Renal pelvis (tissue), 1 donor: ENCODE measurements at regions not wholly inside any gene's neighbourhood (a gene's known extent, or its start where the extent isn't known, plus 50 kb on each side); places are given as distances from the start of the nearest gene placed in this dataset.

Experiments
- DNase-seq: peaks from one replicate; pipeline ENCODE4 v3.0.0-alpha.2; 2013

DNA sequence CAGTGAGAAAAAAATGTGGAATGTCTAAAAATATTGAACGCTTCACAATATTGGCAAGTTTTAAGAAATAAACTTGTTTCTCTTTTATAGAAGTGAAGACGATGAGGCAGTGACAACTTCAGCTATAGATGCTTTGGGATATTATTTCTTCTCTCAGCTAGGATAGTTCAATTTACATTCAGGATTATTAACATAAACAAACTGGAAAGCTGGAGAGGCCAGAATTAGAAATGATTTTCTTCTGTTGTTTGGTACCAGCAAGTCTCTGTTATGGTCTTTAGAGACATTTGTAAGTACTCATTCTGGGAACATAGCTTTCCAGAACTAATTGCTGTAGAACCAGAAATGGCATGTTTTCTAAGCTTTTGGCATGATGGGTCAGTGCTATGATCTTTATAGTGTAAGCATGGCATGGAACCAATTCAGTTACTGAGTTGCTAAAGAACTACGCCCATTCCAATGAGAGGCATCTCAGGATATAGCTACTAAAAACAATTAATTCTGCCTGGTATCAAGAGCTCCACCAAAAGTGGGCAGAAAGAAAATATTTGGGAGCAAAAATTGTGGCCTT is 599.5 kb upstream of the B3GALT2 start:
- DNase-seq, result no peak

DNA sequence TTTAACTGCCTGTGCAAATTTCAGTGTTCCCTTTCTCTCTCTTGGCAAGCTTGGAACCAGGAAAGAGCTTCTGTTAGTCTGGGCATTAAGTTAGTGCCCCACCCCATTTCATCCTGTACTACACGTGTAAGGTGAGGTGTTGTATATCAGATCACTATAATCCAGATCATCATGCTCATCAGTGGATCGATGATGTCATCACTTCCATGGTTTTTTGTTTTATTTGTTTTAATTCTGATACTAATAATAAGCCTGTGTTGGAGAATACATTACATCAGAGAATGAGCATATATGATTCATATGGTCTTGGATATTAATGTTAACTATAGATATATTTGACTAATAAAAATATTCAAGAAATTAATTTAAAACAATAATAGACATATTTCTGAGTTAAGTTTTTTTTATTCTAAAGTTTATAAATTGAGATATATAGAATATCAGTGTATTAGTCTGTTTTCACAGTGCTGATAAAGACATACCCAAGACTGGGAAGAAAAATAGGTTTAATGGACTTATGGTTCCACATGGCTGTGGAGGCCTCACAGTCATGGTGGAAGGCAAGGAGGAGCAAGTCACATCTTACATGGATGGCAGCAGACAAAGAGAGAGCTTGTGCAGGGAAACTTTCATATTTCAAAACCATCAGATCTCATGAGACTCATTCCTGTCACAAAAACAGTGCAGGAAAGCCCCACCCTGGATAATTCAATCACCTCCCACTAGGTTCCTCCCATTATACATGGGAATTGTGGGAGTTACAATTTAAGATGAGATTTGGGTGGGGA is 588.3 kb upstream of the B3GALT2 start:
- no peak for DNase-seq

DNA sequence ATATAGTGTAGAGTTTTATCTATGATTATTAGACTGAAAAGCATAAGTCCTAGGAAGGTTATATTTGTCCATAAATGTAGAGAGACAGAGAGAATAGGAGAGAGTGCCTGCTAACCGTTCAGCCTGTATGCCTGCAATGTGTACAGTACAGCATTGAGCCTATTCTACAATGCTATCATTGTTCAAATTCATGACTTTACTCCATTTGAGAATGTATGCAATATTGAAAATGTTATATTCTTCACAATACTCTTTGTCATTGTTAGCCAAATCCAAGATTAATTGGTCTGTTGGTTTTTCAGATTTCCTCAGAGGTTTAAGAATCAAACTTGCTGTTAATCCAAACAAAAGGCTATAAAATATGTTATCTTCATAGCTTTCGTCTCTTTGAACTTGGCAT is 585.2 kb upstream of the B3GALT2 start:
- no peak for DNase-seq

DNA sequence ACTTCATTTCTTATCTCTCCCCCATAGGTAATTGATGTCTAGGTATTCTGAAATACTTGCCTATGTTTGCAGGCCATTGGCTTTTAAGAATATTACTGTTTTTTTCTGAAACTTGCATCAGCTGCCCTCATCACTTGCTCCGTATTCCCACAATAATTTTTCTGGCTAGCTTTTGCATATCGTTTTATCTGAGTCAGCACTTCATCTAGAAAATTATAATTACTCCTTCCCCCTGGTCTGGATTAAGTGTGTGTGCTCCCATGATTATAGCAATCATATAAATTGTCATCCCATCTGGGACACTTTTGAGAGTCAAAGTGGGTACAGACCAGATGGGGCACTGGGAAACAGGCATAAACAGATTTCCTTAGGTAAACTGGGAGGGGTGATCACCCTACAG is 583.2 kb upstream of the B3GALT2 start:
- no peak for DNase-seq

DNA sequence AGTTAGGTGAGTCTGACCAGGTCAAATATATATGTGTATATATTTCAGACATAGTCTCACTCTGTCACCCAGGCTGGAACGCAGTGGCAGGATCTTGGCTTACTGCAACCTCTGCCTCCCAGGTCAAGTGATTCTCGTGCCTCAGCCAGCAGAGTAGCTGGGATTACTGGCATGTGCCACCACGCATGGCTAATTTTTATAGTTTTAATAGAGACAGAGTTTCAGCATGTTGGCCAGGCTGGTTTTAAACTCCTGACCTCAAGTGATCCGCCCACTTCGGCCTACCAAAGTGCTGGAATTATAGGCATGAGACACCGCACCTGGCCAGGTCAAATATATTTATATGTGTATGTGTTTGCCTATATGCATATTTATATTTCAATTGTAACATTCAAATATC is 581.5 kb upstream of the B3GALT2 start:
- DNase-seq, result peak; percentile 30

DNA sequence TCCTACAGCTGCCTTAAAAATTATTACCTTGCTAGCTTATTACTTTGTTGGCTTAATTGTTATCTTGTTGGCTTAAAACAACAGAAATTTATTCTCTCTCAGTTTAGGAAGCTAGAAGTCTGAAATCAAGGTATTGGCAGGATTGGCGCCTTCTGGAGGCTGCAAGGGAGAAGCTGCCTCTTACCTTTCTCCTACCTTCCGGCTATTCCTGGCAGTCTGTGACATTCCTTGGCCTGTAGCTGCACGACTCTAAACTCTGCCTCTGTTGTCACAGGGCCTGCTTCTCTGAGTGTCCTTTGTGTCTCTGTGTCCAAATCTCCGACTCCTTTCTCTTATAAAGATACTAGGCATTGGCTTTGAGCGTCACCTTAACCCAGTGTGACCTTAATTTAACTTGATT is 579.9 kb upstream of the B3GALT2 start:
- no peak for DNase-seq

DNA sequence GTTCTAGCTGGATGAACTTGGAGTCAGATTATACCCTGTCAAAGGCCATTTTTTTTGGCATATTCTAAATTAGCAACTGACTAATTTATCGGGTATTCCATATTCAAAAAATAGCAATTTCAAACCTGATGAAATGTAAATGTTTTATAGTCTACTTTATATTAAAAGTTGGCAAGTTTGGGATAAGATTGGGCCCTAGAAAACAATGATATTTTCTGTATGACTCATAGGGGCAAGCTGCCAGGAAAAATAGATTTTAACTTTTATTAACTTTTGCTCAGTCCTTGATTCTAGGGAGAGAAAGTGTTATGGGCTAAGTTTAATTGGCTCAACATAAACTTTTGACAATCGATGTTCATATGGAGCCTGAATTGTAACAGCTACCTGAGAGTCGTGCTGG is 576.9 kb upstream of the B3GALT2 start:
- no peak for DNase-seq

DNA sequence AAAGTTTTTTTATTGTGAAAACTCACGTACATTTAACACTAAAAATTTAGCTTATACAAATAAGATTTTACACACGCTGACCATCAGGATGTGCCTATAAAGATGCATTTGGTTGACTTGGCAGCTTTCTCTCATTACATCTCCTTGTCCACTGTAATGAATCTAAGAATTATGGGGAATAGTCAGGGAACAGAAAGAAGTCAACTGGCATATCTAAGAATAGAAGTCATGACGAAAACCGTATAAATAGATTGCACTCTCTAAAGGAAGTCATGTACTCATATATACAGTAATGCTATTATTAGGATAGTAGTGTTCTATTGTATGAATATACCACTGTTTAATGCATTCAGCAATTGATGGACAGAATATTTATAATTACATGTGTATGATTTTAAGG is 575.8 kb upstream of the B3GALT2 start:
- DNase-seq, result no peak

DNA sequence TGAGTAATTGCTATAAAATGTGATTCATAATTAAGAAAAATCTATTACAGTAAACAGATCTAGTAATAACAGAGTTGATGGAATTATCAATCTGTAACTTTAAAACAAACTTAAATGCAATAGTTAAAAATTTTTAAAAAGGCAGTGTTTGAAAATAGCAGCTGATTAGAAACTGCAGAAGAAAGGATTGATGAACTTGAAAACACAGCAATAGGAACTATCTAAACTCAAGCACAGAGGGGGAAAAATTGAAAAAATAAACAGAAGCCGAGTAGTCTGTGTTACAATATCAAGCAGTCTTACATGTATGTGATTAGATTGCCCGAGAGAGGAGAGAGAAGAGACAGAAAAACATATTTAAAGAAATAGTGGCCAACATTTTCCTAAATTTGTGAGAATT is 569.0 kb upstream of the B3GALT2 start:
- no peak for DNase-seq

DNA sequence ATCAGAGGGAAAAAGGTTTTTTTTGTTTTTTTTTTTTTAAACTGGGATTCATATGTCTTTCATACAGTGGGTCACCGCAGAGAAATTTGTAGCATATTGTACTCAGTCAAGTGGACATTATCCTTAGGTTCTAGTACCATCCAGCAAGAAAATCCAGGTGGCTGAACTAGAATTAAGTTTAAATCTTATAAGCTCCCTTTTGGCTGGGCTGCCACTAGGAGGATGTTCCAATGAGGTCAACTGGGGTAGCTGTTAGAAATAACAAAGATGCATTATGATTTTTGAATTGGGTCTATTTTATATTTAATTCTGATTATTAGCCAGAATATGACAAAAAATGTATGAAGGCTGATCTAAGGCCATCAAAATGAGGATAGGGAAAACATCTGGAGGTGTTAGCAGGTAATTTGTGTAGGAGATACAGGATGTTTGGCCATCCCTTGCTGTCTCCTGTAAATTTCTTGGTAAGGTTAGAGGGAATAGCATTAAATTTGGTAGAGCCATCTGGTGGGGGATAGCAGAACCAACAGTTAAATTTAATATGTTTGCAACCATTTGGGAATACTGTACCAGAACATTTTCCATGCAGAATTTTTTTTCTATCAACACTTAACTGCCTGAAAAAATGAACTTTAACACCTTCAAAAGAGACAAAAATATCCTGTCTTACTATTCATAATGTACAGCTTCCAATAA is 568.5 kb upstream of the B3GALT2 start:
- no peak for DNase-seq

DNA sequence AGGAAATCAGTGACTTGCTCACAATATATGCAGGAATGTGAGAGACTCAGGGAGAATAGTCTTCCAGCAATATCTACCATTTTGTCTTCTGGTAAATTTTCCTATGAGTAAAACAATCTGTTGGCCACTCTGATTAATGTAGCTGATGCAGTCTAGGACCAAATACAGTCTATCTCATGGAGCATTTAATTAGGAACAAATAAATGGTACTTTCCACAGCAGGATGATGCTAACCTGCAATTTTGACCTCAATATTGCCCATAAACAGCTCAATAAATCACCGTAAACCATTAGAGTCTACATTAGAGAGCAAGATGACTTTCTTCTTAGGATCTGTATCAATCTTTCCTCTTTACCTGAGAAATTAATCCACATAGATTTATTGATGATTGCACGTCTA is 567.7 kb upstream of the B3GALT2 start:
- DNase-seq, result no peak

DNA sequence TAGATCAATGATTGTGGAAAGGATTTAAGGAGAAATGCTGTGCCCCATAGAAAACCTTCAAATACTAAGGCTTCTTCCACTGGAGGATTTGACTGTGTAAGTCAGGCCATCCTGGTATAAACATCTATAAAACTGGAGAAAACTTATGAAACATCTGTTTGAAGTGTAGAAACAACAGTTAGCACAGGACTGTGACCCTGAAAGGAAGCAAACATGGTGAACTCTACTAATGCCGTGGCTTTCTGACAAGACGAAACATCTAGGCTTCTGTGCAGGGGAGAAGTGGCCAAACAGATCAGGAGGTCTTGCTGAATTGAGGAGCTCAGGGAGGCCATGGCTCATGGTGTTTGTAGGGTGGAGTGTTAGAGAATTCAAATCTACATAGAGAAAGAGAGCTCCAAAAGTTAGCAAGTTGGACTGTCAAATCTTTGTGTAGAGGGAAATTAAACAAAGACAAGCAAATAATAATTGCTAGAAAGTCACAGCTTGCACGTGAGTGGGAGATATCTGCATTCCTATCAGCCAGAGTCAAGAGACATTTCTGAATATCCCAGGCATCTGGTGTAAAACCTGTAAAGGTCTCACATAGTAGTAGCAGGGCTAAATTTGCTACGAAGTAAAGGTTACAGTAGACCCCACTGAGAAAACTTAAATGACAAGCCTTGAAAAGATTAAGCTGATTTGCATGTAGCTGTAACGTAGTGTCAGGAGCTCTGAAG is 566.8 kb upstream of the B3GALT2 start:
- DNase-seq, result no peak

DNA sequence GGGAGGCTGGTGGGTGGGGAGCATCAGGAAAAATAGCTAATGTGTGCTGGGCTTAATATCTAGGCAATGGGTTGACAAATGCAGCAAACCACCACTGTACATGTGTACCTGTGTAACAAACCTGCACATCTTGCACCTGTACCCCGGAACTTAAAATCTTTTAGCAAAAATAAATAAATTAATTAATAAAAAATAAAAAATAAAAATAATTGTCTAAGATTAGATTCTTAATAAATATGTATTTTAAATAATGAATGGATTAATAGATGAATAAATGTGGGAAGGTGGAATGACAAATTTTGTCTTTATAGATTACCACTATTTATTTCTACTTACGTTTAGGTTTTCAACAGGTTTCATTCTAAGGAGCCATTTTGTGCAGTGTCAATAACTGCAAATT is 563.5 kb upstream of the B3GALT2 start:
- DNase-seq, result no peak

DNA sequence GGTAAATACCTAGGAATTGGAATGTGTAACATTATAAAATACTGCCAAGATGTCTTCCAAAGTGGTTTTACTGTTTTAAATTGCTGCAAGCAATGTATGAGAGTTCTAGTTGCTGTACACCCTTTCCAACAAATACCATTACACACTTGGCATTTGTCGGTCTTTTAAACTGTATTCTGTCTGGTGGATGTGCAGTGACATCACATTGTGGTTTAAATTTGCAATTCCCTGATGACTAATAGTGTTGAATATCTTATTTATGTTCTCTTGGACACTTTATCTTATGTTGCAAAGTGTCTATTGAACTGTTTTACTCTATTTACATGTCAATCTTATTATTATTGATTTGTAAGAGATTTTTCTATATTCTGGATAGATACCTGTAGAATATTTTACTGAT is 561.2 kb upstream of the B3GALT2 start:
- DNase-seq, result no peak

DNA sequence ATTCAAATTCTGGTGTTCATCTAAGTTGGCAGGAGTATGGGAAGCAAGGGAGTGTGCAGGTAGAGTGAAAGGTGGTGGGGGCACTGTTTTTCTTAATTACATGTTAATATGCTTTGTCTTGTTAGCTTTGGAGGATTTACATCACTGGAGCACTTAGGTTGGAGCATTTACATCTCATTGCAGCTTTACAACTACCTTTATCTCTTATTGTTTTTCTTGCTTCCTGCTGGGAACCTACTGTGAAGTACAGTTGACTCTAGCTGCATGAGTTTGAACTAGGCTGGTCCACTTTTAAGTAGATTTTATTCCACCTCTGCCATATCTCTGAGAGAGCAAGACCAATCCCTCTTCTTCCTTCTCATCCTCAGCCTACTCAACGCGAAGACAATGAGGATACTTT is 554.8 kb upstream of the B3GALT2 start:
- no peak for DNase-seq

DNA sequence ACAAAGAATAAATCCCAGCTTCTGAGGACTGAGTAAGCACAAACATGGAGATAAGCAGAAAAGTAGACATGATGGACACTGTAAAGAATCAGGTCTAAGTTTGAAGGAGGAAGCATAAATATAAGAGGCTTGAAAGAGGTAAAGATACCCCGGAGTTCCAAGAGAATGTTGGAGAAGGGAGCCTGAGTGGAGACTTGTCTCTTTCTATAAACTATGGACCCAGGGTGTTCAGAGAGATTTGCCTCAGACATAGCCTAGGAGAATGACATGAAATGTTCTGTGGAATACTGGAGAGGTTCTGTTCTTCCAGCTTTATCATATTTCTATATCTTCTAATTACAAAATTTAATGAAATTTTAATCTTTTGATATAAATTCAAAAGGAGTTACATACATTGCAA is 554.3 kb upstream of the B3GALT2 start:
- DNase-seq, result no peak

DNA sequence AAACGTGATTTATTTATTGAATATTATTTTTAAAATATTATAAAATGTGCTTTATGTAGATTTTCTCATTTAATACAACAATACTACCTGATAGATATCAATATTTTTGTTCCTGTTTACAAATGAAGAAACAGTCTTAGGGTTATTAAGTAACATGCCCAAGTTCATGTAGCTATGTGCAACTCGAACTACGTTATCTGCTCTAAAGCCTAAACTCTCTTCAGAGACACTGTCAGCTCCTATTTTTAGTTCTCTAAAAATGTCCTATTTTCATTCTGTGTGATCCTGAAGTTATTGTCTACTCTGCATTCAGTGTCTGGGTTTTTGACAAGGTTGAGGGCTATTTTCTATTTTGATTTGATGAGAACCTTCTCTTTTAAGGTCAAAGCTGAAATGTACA is 550.1 kb upstream of the B3GALT2 start:
- no peak for DNase-seq

DNA sequence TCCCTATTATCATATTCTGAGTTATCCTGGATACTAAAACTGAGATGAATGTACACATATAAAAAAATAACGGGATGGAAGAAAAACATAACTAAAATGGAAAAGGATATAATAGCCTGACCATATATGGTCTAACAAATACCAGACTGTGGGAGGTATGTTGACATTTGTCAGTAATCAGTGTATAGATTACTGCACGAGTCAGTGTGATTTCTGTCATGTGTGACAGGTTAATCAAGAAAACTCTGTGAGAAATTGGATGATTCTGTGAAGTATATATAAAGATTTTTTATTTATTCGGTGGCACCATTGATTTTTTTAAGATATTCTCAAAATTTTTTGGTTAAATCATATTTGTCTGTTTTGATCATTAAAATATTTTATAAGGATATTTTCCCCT is 547.3 kb upstream of the B3GALT2 start:
- DNase-seq, result no peak

DNA sequence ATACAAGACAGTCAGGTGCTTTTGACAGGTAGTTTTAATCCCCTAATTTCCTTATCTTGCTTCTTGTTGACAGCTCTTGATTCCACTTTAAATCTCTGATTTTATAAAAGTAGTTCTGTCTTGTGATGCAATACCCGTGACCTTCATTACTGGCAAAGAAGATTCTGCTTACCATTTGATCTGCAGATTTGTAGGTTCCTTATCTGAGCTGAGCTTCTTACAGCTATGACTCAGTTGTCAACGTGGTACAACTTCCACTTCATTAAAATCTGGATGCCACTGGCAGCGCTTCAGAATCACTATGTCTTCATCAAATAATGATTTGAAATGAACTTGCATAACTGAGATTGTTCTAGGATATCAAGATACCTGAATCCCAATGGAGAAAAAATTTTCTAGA is 543.6 kb upstream of the B3GALT2 start:
- no peak for DNase-seq

DNA sequence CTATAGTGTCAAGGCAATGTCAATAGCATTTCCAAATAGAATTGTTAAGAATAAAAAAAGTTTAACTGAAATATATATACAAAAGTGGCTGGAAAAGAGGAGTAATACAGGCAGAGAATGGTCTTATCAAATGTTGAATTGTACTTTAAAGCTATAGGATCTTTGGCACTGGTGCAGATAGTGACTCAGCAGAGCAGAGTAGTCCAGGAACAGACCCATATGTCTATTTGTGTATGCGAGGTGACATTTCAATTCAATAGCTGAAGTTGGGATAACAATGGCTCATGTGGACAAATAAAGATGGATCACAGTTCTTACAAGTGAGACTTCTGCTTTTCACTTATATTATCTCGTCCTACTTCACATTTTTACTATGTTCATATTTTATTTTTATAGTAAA is 543.0 kb upstream of the B3GALT2 start:
- no peak for DNase-seq

DNA sequence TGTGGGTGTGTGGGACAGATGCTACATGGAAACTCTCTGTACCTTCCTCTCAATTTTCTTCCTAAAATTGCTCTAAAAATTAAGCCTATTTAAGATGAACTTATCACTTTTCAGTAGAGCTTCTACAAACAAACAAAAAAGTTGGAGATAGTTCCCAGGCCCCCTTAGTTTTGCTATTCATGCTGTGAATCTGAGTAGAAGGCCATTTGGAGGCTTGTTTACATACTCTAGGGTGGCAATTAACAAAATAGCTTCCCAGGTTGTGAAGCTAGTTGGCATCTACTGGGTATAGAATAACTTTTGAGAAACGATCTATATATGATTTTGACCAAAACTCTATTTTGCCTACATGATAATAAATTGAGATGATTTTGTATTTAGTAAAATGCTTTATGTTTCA is 541.4 kb upstream of the B3GALT2 start:
- DNase-seq, result no peak

DNA sequence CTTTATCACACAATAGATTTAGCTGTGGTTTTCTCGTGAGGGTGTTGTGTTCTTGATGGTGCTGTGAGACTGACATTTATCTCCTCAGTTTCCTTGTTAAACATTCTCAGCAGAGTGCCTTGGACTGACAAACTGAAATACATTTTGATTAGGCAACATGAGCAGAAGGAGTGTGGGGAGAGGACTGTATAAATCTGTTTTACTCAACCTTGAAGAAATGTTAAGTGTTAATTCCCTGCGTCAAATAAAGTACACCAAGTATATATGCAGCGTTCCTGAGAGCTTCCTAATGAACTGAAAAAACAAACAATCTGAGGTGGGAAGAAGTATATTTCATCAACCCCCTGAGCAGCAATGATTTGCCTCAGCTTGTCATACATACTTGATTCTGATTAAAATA is 540.3 kb upstream of the B3GALT2 start:
- no peak for DNase-seq

DNA sequence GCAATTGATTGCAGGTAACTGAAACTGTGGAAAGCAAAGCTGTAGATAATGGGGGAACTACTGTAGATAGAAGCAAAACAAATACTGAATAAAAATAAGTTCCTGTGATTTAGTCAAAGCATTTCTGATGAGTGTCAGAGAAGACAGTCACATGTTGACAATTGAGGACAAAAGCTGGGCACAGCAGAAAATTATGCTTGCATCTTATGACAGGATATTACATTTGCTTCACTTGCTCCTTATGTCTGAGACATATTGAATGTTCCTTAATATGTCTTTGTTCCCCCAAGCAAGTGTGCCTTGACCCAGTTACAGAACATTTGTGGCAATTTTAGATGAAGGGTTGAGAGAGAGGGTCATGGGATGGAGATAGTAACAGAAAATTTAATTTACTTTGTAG is 526.0 kb upstream of the B3GALT2 start:
- DNase-seq, result no peak
